ENCODE measurements at regions not wholly inside any gene's neighbourhood (a gene's known extent, or its start where the extent isn't known, plus 50 kb on each side); places are given as distances from the start of the nearest gene placed in this dataset.
"Not testable (repeated sequence)": the region's sequence is repeated elsewhere in the genome, so short reads cannot be mapped to it uniquely, and the experiment has no call there.

GRCh38 chr5:116998024-116998423, 423.4 kb upstream of the SEMA6A start:
- no peak for FAIRE-seq

- no peak for FAIRE-seq
Observed at GRCh38 chr5:116992681-116993080, 418.1 kb upstream of the SEMA6A start.

GRCh38 chr5:116989995-116990394, 415.4 kb upstream of the SEMA6A start:
- no peak for FAIRE-seq

DNA sequence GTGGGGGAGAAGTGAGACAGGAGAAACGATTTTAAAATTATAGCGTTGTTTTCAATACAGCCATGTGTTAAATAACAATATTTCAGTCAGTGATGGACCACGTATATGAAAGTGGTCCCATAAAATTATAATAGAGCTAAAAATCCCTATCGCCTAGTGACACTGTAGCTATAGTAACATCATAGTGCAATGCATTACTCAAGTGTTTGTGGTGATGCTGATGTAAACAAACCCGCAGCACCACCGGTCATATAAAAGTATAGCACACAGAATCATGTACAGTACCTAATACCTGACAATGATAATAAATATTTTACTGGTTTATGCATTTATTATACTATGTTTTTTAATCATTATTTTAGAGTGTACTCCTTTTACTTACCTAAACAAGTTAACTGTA, 407.4 kb upstream of the SEMA6A start:
- no peak for FAIRE-seq

DNA sequence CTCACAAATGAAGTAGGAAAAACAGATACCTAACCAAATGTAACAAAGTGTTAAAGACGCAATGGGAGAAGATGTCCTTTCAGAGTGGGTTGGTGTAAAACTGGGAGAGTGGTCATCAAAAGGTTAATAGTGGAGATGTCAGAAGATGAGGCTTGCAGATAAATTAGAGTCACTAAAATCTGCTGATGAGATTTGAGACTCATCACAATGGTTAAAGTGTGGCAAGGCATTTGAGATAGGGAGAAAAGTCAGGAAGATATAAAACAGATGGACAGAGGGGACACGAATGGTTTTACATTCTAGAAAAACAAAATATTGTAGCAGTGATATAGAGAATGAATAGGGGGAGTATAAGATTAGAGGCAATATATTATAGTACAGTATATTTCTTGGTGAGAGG, 406.0 kb upstream of the SEMA6A start:
- no peak for FAIRE-seq

DNA sequence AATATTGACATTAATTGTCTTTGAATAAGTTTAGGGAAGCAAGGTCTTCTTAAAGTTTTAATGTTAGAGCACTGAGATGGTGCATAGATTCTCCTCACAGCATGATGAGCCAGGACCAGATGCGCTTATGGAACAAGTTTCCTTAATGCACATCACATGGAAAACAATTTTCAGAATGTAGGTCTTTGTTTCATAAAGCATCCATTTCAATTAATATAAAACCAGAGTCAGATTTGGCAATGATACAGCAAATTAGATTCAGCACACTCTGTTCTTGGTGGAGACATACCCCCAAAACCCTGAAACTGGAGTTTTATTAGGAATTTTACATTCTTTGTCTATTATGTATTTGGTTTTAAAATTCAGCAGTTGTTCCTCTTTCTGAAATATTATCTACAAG, 402.1 kb upstream of the SEMA6A start:
- no peak for FAIRE-seq

GRCh38 chr5:116971131-116971530, 396.5 kb upstream of the SEMA6A start:
- FAIRE-seq = no peak

GRCh38 chr5:116970318-116970717, 395.7 kb upstream of the SEMA6A start:
- no peak for FAIRE-seq

- FAIRE-seq = no peak
Observed at GRCh38 chr5:116964438-116964837, 389.8 kb upstream of the SEMA6A start.

GRCh38 chr5:116961021-116961420, 386.4 kb upstream of the SEMA6A start:
- no peak for FAIRE-seq

- no peak for FAIRE-seq
Observed at GRCh38 chr5:116959843-116960242, 385.2 kb upstream of the SEMA6A start.

DNA sequence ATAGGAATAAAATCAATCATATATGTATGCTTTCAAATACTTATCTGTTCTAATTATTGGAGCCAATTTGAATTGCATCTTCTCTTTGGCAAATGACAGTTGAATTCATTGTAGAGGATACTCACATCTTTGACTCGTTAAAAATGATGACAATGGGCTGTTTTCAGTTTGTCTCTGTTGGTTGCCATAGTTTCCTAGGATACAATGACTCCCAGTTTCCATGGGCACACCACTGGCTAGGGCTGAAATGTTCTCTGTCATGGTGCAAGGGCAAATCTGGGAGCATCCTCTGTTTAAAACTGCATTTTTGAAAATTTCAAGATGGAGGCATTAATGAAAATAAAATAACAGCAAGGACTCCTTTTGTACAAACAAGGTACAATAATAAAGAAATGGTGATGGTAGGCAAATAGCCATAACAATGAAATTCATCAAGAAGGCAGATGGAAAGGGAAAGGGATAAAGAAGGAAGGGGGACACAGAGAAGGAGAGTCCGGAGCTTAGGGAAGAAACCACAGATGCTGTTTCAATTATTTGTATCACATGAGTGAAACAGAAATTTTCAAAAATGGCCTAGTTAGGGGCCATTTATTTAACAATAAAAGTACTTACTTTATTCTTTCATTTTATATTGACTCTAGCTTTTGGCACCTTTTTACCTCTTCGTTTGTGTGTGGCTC, 378.8 kb upstream of the SEMA6A start:
- FAIRE-seq = no peak

DNA sequence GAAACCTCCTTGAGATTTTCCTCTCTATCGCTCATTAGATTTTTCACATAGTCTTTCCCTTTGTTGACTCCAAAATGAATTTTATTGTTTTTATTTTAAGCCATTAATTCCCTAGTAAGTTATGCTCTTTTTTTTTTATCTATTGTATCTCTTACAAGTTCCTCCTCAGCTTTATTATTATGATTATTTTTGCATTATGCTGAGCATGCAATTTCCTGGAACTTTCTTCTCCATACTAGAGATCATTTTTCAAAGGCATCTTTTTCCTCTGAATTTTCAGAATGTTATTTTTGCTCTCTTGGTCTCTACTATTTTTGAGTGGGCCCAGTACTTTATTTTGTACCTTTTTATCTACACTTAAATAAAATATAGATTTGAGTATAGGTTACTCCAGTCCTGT, 376.6 kb upstream of the SEMA6A start:
- FAIRE-seq = no peak

DNA sequence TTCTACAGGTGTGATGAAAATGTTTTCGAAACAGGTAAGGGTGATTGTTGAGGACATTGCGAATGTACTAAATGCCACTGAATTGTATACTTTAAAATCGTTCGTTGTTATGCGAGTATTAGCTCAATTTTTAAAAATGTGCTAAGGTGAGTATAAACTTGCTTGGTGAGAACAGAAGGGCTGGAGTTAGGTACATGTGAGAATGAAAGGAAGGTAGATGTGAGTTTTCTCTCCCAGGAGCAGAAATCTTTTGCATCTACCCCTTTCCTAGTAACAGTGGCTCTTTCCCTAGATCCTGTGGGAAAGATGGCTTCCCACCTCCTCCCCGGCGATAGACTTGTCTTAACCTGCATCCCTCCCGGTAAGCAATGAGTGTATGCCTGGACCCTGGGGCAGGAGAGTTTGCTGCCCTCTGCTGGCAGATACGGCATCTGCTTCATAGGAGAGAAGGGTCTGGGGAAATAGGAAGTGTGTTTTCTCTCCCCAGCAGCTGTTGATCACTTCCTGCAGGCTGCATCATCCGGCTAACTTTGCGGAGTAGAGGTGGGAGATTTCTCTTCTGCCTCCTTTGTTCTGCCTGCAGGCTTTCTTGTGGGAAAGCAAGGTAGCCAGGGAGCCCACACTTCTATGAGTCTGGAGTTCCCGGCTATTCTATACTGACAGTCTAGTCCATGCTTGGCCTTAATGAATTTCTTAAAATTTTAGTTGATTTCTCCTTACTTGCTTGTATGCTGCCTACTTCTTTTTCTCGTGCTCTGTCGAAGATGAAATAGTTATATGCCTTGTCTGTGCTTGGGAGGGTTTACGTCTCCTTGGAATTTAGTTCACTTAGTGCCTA, 373.3 kb upstream of the SEMA6A start:
- no peak for FAIRE-seq

GRCh38 chr5:116945613-116946382, 371.2 kb upstream of the SEMA6A start:
- not testable (repeated sequence) for FAIRE-seq

- FAIRE-seq = no peak
Observed at GRCh38 chr5:116944183-116944582, 369.6 kb upstream of the SEMA6A start.

DNA sequence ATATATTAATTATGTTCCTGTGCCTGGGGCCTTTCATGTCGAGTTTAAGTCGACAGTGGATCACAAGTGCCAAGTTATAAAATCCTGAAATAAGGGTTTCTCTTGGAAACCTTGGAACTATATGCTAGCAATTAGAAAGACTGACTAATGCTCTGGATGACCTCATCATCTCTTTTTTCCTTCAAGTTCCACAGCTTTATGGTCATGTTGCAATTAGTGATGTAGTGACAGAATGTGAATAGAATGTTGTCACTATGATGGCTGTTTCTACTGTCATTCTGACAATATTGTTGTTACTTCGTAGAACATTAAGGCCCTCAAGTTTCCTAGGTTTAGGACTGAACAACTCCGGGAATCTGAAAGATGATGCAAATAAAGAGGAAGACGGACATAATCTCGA, 368.0 kb upstream of the SEMA6A start:
- no peak for FAIRE-seq

DNA sequence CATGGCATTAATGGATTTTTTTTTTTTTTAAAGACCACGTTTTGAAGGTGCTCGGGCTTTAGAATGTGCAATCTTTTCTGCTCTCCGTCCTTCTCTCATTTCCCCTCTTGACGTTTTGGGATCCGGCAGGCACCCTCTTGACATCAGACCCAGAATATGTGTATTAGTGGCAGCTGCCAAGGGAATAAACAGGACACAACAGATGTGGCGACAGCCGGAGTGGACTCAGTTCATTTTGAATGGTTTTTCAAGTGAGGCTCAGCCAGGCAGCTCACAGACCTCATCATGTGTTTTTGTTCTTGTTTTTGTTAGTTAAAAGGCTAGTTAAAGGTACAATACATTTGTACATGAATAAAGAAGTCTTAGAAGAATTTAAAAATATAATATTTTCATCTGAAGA, 365.0 kb upstream of the SEMA6A start:
- FAIRE-seq = no peak

- no peak for FAIRE-seq
Observed at GRCh38 chr5:116938488-116938887, 363.9 kb upstream of the SEMA6A start.

DNA sequence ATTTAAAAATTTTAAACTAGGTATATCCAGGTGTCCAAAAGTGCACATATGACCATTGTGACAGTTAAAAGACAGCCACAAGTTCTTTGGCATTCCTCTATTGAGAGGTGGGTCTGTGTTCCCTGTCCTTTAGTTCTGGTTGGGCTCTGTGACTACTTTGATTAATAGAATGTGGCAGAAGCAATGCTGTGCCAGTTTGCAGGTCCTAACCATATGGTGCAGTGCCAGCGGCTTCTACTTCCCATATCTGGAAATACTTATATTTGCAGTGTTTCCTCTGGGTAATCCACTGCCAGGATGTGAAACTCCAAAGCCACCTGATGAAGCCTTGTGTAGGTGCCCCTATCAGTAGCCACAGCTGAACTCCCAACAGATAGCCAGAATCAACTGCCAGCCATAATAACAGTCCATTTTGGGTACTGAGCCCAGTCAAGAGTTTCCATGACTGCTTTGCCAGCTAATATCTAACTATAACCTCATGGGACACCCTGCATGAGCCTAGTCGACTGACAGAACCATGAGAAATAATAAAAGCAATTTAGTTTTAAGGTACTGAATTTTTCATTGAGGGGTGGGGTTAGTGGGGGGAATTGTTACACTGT, 361.0 kb upstream of the SEMA6A start:
- FAIRE-seq = no peak

DNA sequence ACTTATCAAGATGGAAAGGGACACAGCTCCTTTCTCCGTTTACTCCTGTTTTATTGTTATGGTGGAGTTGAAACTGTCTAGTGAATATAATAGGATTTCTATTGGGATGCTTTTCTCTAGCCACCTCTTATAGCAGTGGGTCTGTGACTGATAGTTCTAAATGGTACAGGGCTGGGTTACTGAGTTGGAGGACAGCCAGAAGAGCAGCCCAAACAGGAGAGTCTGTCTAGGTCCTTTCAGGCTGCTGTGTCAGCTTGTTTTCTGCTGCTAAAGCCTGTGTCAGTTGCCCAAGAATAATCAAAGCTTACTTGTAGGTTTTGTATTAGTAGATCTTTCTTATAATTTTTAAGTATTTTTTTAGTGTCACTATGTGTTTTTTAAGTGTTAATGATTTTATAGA, 356.0 kb upstream of the SEMA6A start:
- FAIRE-seq = no peak

DNA sequence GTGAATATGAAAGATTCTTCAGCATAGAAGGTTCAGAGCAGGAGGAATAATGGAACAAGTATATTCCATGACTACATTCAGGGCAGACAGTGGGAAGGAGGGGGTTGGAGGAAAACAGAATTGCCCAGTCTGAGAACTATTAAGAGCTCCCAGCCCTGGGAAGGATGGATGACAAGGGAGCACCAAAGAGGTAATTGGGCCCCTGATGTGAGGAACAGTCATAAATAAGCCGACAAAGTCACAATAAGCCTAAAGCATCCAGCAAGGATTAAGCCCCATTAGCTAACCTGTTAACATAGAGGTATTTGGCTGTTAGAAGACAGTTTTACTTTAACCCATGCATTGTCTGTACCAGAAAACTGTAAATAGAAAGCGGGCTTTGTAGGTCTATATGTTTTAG, 348.7 kb upstream of the SEMA6A start:
- no peak for FAIRE-seq

DNA sequence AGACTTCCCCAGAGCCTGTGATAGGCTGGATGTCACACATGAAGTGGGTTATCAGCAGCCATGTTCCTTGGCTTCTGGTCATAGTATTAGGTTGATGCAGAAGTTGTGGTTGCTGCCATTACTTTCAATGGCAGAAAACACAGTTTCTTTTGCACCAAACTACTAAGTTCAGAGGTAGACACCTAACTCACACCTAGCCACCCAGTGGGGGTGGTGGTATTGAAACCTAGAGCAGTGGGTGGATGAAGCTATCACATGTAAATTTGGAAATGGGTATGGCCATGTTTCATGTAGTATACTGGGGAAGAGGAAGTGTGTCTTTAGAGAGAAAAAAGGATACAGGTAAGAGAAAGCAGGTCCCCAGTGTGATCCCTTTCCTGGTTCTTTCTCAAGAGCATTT, 347.9 kb upstream of the SEMA6A start:
- no peak for FAIRE-seq
